IPS-18c (cell line): ENCODE measurements at regions not wholly inside any gene's neighbourhood (a gene's known extent, or its start where the extent isn't known, plus 50 kb on each side); places are given as distances from the start of the nearest gene placed in this dataset.

Experiments
- H3K4me3 ChIP-seq: 2 replicates; pipeline ENCODE4 v1.7.0; 2013; ENCODE audit warnings: low read depth, mild to moderate bottlenecking, low read length, moderate library complexity; ENCODE audit not compliant: insufficient read depth
- H3K9me3 ChIP-seq: one replicate; pipeline ENCODE4 v1.6.1; 2013; ENCODE audit warnings: mild to moderate bottlenecking, low read length, moderate library complexity; ENCODE audit not compliant: control insufficient read depth, insufficient read depth

GRCh38 chr1:82245345-82246014, 444.7 kb downstream of the ADGRL2 start:
- Histone ChIP-seq H3K9me3 (peaks cover 3% of the 10 kb centered on the region), H3K4me3 (no peak overlapping the region)

- Histone ChIP-seq H3K9me3 (peaks cover 2% of the 10 kb centered on the region), H3K4me3 (no peak overlapping the region)
These were observed 439.8 kb downstream of the ADGRL2 start for GRCh38 chr1:82240571-82240970.

- H3K4me3 ChIP-seq, result no peak overlapping the region
- H3K9me3 ChIP-seq, result no peaks in the 10 kb centered on the region
These were observed 429.9 kb downstream of the ADGRL2 start for GRCh38 chr1:82230667-82231066.

GRCh38 chr1:82227306-82228095, 426.8 kb downstream of the ADGRL2 start:
- H3K4me3 ChIP-seq, result no peak overlapping the region
- no peaks in the 10 kb centered on the region for H3K9me3 ChIP-seq

- H3K9me3 ChIP-seq, result no peaks in the 10 kb centered on the region
- H3K4me3 ChIP-seq, result no peak overlapping the region
These were observed 425.4 kb downstream of the ADGRL2 start for GRCh38 chr1:82226186-82226505.

GRCh38 chr1:82225421-82226185, 424.9 kb downstream of the ADGRL2 start:
- Histone ChIP-seq H3K9me3 (no peaks in the 10 kb centered on the region), H3K4me3 (no peak overlapping the region)

GRCh38 chr1:82223091-82223490, 422.4 kb downstream of the ADGRL2 start:
- H3K9me3 ChIP-seq, result no peaks in the 10 kb centered on the region

GRCh38 chr1:82221721-82222120, 421.0 kb downstream of the ADGRL2 start:
- H3K4me3 ChIP-seq, result no peak overlapping the region
- H3K9me3 ChIP-seq, result no peaks in the 10 kb centered on the region

More at GRCh38 chr1:82223091-82223490, 422.4 kb downstream of the ADGRL2 start:
- H3K4me3 ChIP-seq, result no peak overlapping the region

GRCh38 chr1:82220754-82221153, 420.0 kb downstream of the ADGRL2 start:
- no peak overlapping the region for H3K4me3 ChIP-seq
- H3K9me3 ChIP-seq, result no peaks in the 10 kb centered on the region

- no peak overlapping the region for H3K4me3 ChIP-seq
These were observed 419.1 kb downstream of the ADGRL2 start for GRCh38 chr1:82219841-82220240.

GRCh38 chr1:82218846-82219245, 418.1 kb downstream of the ADGRL2 start:
- Histone ChIP-seq H3K9me3 (no peaks in the 10 kb centered on the region), H3K4me3 (no peak overlapping the region)

More at GRCh38 chr1:82219841-82220240, 419.1 kb downstream of the ADGRL2 start:
- H3K9me3 ChIP-seq, result no peaks in the 10 kb centered on the region

- Histone ChIP-seq H3K4me3 (no peak overlapping the region), H3K9me3 (no peaks in the 10 kb centered on the region)
These were observed 415.1 kb downstream of the ADGRL2 start for GRCh38 chr1:82215853-82216175.

GRCh38 chr1:82215056-82215852, 414.5 kb downstream of the ADGRL2 start:
- Histone ChIP-seq H3K9me3 (no peaks in the 10 kb centered on the region), H3K4me3 (no peak overlapping the region)

- H3K9me3 ChIP-seq, result no peaks in the 10 kb centered on the region
- H3K4me3 ChIP-seq, result no peak overlapping the region
These were observed 413.9 kb downstream of the ADGRL2 start for GRCh38 chr1:82214606-82215005.

- no peak overlapping the region for H3K4me3 ChIP-seq
- H3K9me3 ChIP-seq, result no peaks in the 10 kb centered on the region
These were observed 396.9 kb downstream of the ADGRL2 start for GRCh38 chr1:82197606-82198005.

GRCh38 chr1:82195245-82195644, 394.5 kb downstream of the ADGRL2 start:
- Histone ChIP-seq H3K9me3 (no peaks in the 10 kb centered on the region), H3K4me3 (no peak overlapping the region)

- Histone ChIP-seq H3K9me3 (peaks cover 3% of the 10 kb centered on the region), H3K4me3 (no peak overlapping the region)
These were observed 384.4 kb downstream of the ADGRL2 start for GRCh38 chr1:82185084-82185483.
